HG02763 (cell line): ENCODE measurements at regions not wholly inside any gene's neighbourhood (a gene's known extent, or its start where the extent isn't known, plus 50 kb on each side); places are given as distances from the start of the nearest gene placed in this dataset.
"Not testable (repeated sequence)": the region's sequence is repeated elsewhere in the genome, so short reads cannot be mapped to it uniquely, and the experiment has no call there.

Source experiments
- ATAC-seq: cut with Tn5 transposase; IDR thresholded peaks from one replicate; pipeline ENCODE4 v1.9.1; 2021; ENCODE audit warnings: mild to moderate bottlenecking, moderate library complexity; ENCODE audit not compliant: unreplicated experiment

- ATAC-seq: not testable (repeated sequence)
These were observed 454.3 kb upstream of the SLITRK6 start for GRCh38 chr13:86253497-86253896.

GRCh38 chr13:86255820-86256219, 456.6 kb upstream of the SLITRK6 start:
- not testable (repeated sequence) for ATAC-seq

- no peak for ATAC-seq
These were observed 470.3 kb upstream of the SLITRK6 start for GRCh38 chr13:86269511-86269910.

GRCh38 chr13:86282442-86282841, 483.2 kb upstream of the SLITRK6 start:
- ATAC-seq: no peak

- ATAC-seq: no peak
These were observed 483.8 kb upstream of the SLITRK6 start for GRCh38 chr13:86283031-86283430.

GRCh38 chr13:86298725-86299124, 499.5 kb upstream of the SLITRK6 start:
- ATAC-seq: no peak

- ATAC-seq: no peak
These were observed 499.9 kb upstream of the SLITRK6 start for GRCh38 chr13:86299128-86299527.

- ATAC-seq: no peak
These were observed 510.7 kb upstream of the SLITRK6 start for GRCh38 chr13:86309881-86310280.

GRCh38 chr13:86313421-86313820, 514.2 kb upstream of the SLITRK6 start:
- no peak for ATAC-seq

GRCh38 chr13:86318450-86318849, 519.2 kb upstream of the SLITRK6 start:
- ATAC-seq: no peak

GRCh38 chr13:86324191-86324590, 525.0 kb upstream of the SLITRK6 start:
- no peak for ATAC-seq

- no peak for ATAC-seq
These were observed 556.1 kb upstream of the SLITRK6 start for GRCh38 chr13:86355301-86355700.

- ATAC-seq: no peak
These were observed 557.9 kb upstream of the SLITRK6 start for GRCh38 chr13:86357106-86357505.

- ATAC-seq: not testable (repeated sequence)
These were observed 564.5 kb upstream of the SLITRK6 start for GRCh38 chr13:86363749-86364148.

GRCh38 chr13:86368924-86369323, 569.7 kb upstream of the SLITRK6 start:
- no peak for ATAC-seq

GRCh38 chr13:86377451-86377850, 578.2 kb upstream of the SLITRK6 start:
- no peak for ATAC-seq

- ATAC-seq: no peak
These were observed 579.4 kb upstream of the SLITRK6 start for GRCh38 chr13:86378628-86379027.

- ATAC-seq: no peak
These were observed 583.9 kb upstream of the SLITRK6 start for GRCh38 chr13:86383151-86383550.

GRCh38 chr13:86383561-86383960, 584.3 kb upstream of the SLITRK6 start:
- no peak for ATAC-seq

- no peak for ATAC-seq
These were observed 598.4 kb upstream of the SLITRK6 start for GRCh38 chr13:86397635-86398034.

GRCh38 chr13:86399572-86399971, 600.4 kb upstream of the SLITRK6 start:
- ATAC-seq: no peak

- ATAC-seq: no peak
These were observed 603.3 kb upstream of the SLITRK6 start for GRCh38 chr13:86402500-86402899.

- no peak for ATAC-seq
These were observed 604.0 kb upstream of the SLITRK6 start for GRCh38 chr13:86403181-86403580.
